NCI-H2081 treated with DMSO at 0.1 percent for 48 hours (cell line): ENCODE measurements at regions not wholly inside any gene's neighbourhood (a gene's known extent, or its start where the extent isn't known, plus 50 kb on each side); places are given as distances from the start of the nearest gene placed in this dataset.
"Not testable (repeated sequence)": the region's sequence is repeated elsewhere in the genome, so short reads cannot be mapped to it uniquely, and the experiment has no call there.

Experiments
- DNase-seq: peaks from one replicate; lab custom pipeline; 2025; lab: John Stamatoyannopoulos, UW

- no peak for DNase-seq
These were observed 78.4 kb upstream of the ZSWIM2 start for GRCh38 chr2:186927185-186927866.

DNA sequence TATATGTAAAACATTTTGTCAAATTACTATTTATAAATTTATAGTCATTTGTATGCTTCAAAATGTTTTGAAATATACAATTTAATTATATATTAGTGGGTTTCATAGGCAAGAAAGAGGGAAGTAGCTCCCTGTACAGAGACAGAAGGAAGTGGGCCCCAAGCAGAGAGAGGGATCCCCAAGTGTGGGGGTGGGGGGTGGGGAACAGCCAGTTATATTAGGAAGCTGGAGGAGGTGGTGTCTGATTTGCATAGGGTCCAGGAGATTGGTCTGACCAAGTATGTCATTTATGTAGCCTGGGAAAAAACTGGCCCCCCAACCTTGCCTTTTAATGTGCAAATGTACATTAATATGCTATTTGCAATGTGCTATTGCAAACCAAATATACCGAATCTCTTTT is 76.5 kb upstream of the ZSWIM2 start:
- no peak for DNase-seq

DNA sequence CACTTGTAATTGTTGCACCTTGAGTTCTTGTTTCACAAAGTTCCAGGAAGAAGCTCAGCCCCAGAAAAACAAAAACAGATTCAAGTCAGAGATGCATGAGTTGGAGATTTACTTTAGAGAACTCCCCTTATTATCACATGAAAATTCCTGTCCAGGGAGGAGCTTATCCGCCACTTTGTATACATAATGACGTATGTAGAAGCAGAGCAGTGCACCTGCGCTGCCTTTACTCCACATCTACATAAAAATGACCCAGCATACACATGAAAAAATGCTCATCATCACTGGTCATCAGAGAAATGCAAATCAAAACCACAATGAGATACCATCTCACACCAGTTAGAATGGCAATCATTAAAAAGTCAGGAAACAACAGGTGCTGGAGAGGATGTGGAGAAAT is 73.3 kb upstream of the ZSWIM2 start:
- DNase-seq, result not testable (repeated sequence)

- DNase-seq, result no peak
These were observed 70.3 kb upstream of the ZSWIM2 start for GRCh38 chr2:186919296-186919695.

- no peak for DNase-seq
These were observed 69.5 kb upstream of the ZSWIM2 start for GRCh38 chr2:186918495-186918894.

DNA sequence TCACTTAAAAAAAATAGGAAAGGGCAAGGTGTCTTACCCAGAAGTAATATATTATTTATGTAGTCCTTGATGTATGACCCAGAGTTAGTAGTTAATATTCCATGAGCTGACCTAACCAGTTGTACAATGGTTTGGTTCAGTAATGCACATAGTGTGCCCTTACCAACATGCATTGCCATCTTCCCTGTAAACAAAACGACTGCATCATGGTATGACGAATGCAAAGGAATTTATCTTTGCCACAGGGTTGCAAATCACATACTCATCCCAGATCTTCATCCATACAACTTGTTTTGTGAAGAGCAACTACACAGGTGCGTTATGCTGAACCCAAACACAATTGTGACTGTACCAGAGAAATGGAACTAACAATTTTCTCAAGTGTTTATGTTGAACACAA is 68.9 kb upstream of the ZSWIM2 start:
- no peak for DNase-seq

DNA sequence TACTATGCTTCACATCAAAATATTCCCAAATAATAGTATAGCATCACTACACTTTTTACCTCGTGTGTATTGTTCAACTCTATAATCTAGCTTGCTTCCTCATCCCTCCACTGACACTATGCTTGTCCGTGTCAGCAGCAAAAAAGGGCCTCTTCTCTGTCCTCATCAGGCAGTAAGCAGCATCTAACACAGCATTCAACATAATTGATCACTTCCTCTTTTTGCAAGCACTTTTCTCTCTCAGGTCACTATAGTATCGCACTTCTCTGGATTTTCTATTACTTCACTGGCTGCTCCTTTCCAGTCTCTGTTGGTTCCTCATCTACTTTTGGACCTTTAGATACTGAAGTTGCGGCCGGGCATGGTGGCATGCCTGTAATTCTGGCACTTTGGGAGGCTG is 64.9 kb upstream of the ZSWIM2 start:
- DNase-seq, result no peak

DNA sequence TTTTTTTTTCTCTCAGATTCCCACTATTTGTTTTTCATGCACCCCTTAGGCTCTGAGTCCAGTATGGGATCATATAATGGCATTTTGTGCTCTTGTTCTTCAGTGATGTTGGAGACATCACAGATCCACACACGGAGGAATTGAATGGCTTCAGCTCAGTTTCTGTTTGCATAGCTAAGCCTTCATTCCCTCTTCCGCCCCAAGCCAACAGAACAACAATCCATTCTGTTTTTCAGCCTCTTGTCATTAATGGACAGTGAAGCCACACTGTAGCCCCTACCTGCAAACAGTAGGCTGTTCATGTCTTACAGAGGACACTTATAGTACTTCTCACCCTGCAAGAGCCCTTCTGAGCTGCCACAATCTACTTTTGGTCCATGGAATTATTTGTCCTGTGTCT is 64.0 kb upstream of the ZSWIM2 start:
- no peak for DNase-seq

GRCh38 chr2:186911551-186912085 is 62.6 kb upstream of the ZSWIM2 start:
- no peak for DNase-seq

GRCh38 chr2:186910996-186911395 is 62.0 kb upstream of the ZSWIM2 start:
- DNase-seq, result no peak

- no peak for DNase-seq
These were observed 60.1 kb upstream of the ZSWIM2 start for GRCh38 chr2:186909095-186909494.

DNA sequence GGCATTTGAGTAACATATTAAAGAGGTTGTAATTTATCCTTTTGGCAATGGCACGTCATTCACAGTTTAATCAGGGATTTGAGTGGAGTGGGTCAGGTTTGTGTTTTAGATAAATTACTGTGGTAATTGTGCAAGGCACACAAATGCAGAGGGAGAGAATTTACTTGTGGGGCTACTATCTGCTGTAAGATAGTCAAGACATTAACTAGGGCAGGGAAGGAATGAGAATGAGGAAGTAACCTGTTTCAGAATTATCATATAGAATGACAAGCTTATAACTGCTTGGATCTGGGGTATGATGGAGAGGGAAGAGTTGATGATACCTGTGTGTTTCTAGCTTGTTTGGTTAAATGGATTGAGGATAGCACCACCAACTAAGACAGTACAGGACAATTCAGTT is 58.9 kb upstream of the ZSWIM2 start:
- DNase-seq, result no peak

- DNase-seq, result no peak
These were observed 54.2 kb upstream of the ZSWIM2 start for GRCh38 chr2:186903216-186903615.
